ENCODE measurements at regions not wholly inside any gene's neighbourhood (a gene's known extent, or its start where the extent isn't known, plus 50 kb on each side); places are given as distances from the start of the nearest gene placed in this dataset.

DNA sequence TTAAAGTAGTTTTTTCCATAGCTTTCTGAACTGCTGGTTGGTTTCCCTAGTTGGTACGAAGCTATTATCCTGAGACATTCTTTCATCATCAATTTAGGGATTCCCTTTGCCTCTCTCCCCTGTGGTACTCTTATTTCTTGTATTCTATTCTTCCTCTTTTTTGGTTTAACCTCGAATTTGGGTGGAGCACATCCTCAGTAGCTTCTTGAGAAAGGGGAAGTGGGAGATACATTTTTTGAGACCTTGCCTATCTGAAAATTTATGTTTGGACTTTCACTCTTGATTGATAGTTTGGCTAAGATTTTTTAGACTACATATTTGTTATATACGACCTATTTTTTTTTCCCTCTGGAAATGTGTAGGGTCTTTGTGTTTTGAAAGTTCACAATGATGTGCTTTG, 121.7 kb upstream of the ZBED5 start:
- TF ChIP-seq, protein P1, sequence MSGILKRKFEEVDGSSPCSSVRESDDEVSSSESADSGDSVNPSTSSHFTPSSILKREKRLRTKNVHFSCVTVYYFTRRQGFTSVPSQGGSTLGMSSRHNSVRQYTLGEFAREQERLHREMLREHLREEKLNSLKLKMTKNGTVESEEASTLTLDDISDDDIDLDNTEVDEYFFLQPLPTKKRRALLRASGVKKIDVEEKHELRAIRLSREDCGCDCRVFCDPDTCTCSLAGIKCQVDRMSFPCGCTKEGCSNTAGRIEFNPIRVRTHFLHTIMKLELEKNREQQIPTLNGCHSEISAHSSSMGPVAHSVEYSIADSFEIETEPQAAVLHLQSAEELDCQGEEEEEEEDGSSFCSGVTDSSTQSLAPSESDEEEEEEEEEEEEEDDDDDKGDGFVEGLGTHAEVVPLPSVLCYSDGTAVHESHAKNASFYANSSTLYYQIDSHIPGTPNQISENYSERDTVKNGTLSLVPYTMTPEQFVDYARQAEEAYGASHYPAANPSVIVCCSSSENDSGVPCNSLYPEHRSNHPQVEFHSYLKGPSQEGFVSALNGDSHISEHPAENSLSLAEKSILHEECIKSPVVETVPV (CRISPR knock-in tag; IDR thresholded peaks at IDR 0.05) = no peak
- TF ChIP-seq ZFP3 (CRISPR knock-in tag; IDR thresholded peaks at IDR 0.05) (no peak), ZNF70 (CRISPR knock-in tag; IDR thresholded peaks at IDR 0.05) (no peak), ESRRG (CRISPR knock-in tag; IDR thresholded peaks at IDR 0.05) (no peak), ZC3H10 (CRISPR knock-in tag; IDR thresholded peaks at IDR 0.05) (no peak), RARB (CRISPR knock-in tag; IDR thresholded peaks at IDR 0.05) (no peak), BACH2 (CRISPR knock-in tag; IDR thresholded peaks at IDR 0.05; ENCODE audit: borderline replicate concordance) (no peak), GLIS3 (CRISPR knock-in tag; IDR thresholded peaks at IDR 0.05) (no peak), TCF4 (CRISPR knock-in tag; IDR thresholded peaks at IDR 0.05; ENCODE audit: borderline replicate concordance) (no peak), ZFP30 (CRISPR knock-in tag; IDR thresholded peaks at IDR 0.05) (no peak), CSDC2 (CRISPR knock-in tag; IDR thresholded peaks at IDR 0.05) (no peak)
- TF ChIP-seq, protein P2, sequence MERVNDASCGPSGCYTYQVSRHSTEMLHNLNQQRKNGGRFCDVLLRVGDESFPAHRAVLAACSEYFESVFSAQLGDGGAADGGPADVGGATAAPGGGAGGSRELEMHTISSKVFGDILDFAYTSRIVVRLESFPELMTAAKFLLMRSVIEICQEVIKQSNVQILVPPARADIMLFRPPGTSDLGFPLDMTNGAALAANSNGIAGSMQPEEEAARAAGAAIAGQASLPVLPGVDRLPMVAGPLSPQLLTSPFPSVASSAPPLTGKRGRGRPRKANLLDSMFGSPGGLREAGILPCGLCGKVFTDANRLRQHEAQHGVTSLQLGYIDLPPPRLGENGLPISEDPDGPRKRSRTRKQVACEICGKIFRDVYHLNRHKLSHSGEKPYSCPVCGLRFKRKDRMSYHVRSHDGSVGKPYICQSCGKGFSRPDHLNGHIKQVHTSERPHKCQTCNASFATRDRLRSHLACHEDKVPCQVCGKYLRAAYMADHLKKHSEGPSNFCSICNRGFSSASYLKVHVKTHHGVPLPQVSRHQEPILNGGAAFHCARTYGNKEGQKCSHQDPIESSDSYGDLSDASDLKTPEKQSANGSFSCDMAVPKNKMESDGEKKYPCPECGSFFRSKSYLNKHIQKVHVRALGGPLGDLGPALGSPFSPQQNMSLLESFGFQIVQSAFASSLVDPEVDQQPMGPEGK (CRISPR knock-in tag; IDR thresholded peaks at IDR 0.05; ENCODE audit: borderline replicate concordance) = no peak
- no peak for ATAC-seq

DNA sequence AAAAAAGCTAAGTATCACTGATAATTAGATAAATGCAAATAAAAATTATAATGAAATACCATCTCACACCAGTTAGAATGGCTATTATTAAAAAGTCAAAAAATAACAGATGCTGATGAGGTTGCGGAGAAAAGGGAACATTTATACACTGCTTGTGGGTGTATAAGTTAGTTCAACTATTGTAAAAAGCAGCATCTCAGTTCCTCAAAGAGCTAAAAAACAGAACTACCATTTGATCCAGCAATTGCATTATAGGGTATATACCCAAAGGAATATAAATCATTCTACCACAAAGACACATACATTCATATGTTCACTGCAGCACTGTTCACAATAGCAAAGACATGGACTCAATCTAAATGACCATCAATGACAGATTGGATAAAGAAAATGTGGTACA, 120.3 kb upstream of the ZBED5 start:
- ATAC-seq = no peak
- TF ChIP-seq, protein P3, sequence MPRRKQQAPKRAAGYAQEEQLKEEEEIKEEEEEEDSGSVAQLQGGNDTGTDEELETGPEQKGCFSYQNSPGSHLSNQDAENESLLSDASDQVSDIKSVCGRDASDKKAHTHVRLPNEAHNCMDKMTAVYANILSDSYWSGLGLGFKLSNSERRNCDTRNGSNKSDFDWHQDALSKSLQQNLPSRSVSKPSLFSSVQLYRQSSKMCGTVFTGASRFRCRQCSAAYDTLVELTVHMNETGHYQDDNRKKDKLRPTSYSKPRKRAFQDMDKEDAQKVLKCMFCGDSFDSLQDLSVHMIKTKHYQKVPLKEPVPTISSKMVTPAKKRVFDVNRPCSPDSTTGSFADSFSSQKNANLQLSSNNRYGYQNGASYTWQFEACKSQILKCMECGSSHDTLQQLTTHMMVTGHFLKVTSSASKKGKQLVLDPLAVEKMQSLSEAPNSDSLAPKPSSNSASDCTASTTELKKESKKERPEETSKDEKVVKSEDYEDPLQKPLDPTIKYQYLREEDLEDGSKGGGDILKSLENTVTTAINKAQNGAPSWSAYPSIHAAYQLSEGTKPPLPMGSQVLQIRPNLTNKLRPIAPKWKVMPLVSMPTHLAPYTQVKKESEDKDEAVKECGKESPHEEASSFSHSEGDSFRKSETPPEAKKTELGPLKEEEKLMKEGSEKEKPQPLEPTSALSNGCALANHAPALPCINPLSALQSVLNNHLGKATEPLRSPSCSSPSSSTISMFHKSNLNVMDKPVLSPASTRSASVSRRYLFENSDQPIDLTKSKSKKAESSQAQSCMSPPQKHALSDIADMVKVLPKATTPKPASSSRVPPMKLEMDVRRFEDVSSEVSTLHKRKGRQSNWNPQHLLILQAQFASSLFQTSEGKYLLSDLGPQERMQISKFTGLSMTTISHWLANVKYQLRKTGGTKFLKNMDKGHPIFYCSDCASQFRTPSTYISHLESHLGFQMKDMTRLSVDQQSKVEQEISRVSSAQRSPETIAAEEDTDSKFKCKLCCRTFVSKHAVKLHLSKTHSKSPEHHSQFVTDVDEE (CRISPR knock-in tag; IDR thresholded peaks at IDR 0.05) = no peak
- TF ChIP-seq ZFP3 (CRISPR knock-in tag; IDR thresholded peaks at IDR 0.05) = no peak
- no peak for TF ChIP-seq RARB (CRISPR knock-in tag; IDR thresholded peaks at IDR 0.05)
- no peak for TF ChIP-seq ZC3H10 (CRISPR knock-in tag; IDR thresholded peaks at IDR 0.05)
- TF ChIP-seq ISL1 (CRISPR knock-in tag; IDR thresholded peaks at IDR 0.05) = no peak
- TF ChIP-seq, protein P1 (CRISPR knock-in tag; IDR thresholded peaks at IDR 0.05) = no peak

DNA sequence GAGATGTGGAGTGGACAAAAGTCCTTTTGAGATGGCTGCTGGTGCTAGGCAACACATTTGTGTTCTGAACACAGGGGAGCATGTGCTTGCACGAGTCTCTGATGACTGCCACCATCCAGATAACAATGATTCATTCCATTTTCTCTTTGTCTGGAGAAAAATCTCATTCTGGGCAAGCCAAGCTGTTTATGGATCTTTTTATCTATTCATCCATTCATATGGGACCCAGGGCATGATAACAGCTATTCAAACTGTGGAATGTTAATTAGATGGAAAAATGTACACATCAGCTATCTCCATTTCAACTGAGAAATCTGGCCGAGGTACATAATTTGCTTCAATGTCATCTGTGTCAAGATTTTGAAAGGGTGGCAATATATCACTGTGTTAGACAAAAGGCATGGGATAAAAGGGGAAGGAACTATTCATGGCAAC, 117.5 kb upstream of the ZBED5 start:
- TF ChIP-seq ARNTL (CRISPR knock-in tag; IDR thresholded peaks at IDR 0.05; ENCODE audit: borderline replicate concordance, low read depth) (no peak), ISL1 (CRISPR knock-in tag; IDR thresholded peaks at IDR 0.05) (peak; percentile 68), RARB (CRISPR knock-in tag; IDR thresholded peaks at IDR 0.05) (no peak)
- TF ChIP-seq, protein P3 (CRISPR knock-in tag; IDR thresholded peaks at IDR 0.05) = 0 out of 2 replicates have a peak, but pooled peaks have one; percentile 31
- no peak for ATAC-seq

DNA sequence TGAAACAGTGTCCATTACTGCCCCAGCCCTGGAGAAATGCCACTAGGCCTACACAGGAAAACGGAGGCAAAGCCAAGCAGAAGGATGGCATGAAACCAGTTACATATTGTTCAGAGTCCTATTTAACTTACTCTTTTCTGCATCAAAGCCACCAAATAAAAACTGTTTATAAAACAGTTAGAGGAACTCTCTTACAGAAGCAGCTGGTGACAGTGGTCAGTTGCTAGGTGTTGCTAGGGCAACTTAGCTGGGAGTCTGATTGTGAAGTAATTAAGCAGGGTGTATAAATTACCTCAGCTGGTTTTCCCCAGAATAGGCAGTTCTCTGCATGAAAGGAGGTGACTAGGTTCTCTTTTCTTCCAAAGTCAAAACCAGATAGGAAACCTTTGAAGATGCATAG, 115.6 kb upstream of the ZBED5 start:
- no peak for ATAC-seq
- TF ChIP-seq ZFP30 (CRISPR knock-in tag; IDR thresholded peaks at IDR 0.05) (no peak), ZNF565 (CRISPR knock-in tag; conservative IDR thresholded peaks at IDR 0.05; ENCODE audit: low read depth) (no peak), SNAI2 (CRISPR knock-in tag; IDR thresholded peaks at IDR 0.05) (no peak), RARB (CRISPR knock-in tag; IDR thresholded peaks at IDR 0.05) (no peak), PPARA (CRISPR knock-in tag; IDR thresholded peaks at IDR 0.05; ENCODE audit: borderline replicate concordance) (no peak), ARNTL (CRISPR knock-in tag; IDR thresholded peaks at IDR 0.05; ENCODE audit: borderline replicate concordance, low read depth) (no peak), ZNF8 (CRISPR knock-in tag; IDR thresholded peaks at IDR 0.05) (no peak), TCF4 (CRISPR knock-in tag; IDR thresholded peaks at IDR 0.05; ENCODE audit: borderline replicate concordance) (no peak), BACH2 (CRISPR knock-in tag; IDR thresholded peaks at IDR 0.05; ENCODE audit: borderline replicate concordance) (no peak), ZFP3 (CRISPR knock-in tag; IDR thresholded peaks at IDR 0.05) (no peak), CSDC2 (CRISPR knock-in tag; IDR thresholded peaks at IDR 0.05) (no peak), ESRRG (CRISPR knock-in tag; IDR thresholded peaks at IDR 0.05) (no peak)
- TF ChIP-seq, protein P1 (CRISPR knock-in tag; IDR thresholded peaks at IDR 0.05) = no peak
- TF ChIP-seq, protein P4, sequence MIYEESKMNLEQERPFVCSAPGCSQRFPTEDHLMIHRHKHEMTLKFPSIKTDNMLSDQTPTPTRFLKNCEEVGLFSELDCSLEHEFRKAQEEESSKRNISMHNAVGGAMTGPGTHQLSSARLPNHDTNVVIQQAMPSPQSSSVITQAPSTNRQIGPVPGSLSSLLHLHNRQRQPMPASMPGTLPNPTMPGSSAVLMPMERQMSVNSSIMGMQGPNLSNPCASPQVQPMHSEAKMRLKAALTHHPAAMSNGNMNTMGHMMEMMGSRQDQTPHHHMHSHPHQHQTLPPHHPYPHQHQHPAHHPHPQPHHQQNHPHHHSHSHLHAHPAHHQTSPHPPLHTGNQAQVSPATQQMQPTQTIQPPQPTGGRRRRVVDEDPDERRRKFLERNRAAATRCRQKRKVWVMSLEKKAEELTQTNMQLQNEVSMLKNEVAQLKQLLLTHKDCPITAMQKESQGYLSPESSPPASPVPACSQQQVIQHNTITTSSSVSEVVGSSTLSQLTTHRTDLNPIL (CRISPR knock-in tag; IDR thresholded peaks at IDR 0.05; ENCODE audit: low read depth) = no peak

Measured in SK-N-SH treated with all-trans-retinoic acid at 6 μM for 48 hours (cell line).